HFF-Myc (cell line): ENCODE measurements at regions not wholly inside any gene's neighbourhood (a gene's known extent, or its start where the extent isn't known, plus 50 kb on each side); places are given as distances from the start of the nearest gene placed in this dataset.

Source experiments
- DNase-seq: peaks from one replicate; pipeline ENCODE4 v3.0.0-alpha.2; 2011; ENCODE audit warnings: low read depth; ENCODE audit errors: extremely low read depth
- H3K4me3 ChIP-seq: replicated peaks from 2 replicates; pipeline ENCODE4 v1.5.1; 2011; ENCODE audit warnings: low read depth, mild to moderate bottlenecking, control low read depth, low read length
- CTCF ChIP-seq: IDR thresholded peaks from 2 replicates; pipeline ENCODE4 v1.5.1; 2012; ENCODE audit warnings: mild to moderate bottlenecking, low read depth, low read length, control low read depth; ENCODE audit errors: missing control alignments

- no peak for TF ChIP-seq CTCF
- DNase-seq = no peak
- no peak overlapping the region for H3K4me3 ChIP-seq
Measured at GRCh38 chr9:88303721-88304451, 84.4 kb upstream of the SPIN1 start.

- TF ChIP-seq CTCF = no peak
- H3K4me3 ChIP-seq = no peak overlapping the region
- DNase-seq = no peak
Measured at GRCh38 chr9:88302579-88303324, 85.5 kb upstream of the SPIN1 start.

- no peak overlapping the region for H3K4me3 ChIP-seq
- DNase-seq = no peak
- no peak for TF ChIP-seq CTCF
Measured at GRCh38 chr9:88300556-88300955, 87.7 kb upstream of the SPIN1 start.

- DNase-seq = no peak
- no peak overlapping the region for H3K4me3 ChIP-seq
- no peak for TF ChIP-seq CTCF
Measured at GRCh38 chr9:88291856-88292255, 96.4 kb upstream of the SPIN1 start.

- H3K4me3 ChIP-seq = no peak overlapping the region
- no peak for TF ChIP-seq CTCF
- DNase-seq = no peak
Measured at GRCh38 chr9:88291056-88291455, 97.2 kb upstream of the SPIN1 start.

GRCh38 chr9:88289532-88289931, 98.7 kb upstream of the SPIN1 start:
- no peak overlapping the region for H3K4me3 ChIP-seq
- no peak for DNase-seq
- no peak for TF ChIP-seq CTCF
